ENCODE measurements at regions not wholly inside any gene's neighbourhood (a gene's known extent, or its start where the extent isn't known, plus 50 kb on each side); places are given as distances from the start of the nearest gene placed in this dataset.

DNA sequence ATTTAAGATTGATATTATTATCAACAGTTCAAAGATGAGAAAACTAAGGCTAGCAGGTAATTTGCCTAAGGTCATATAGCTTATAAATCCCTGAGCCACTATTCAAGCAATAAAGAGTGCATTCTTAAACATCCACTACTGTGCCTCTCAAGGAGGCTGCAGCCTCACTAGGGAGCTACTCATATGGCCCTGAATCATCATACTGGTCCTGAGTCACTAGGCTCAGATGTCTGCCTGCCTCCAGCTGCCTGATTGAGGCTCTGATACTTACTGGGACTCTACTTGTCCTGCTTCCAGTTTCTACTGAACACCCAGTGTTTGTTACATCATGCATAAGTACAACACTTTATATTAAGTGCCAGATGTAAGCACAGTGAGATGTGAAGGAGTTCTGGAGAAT lies 110.7 kb downstream of the AASDH start:
- TF ChIP-seq ZNF354B (CRISPR knock-in tag; IDR thresholded peaks at IDR 0.05) = no peak
- no peak for TF ChIP-seq POLR2AphosphoS5 (IDR thresholded peaks at IDR 0.05; ENCODE audit: low read depth, low read length)
- TF ChIP-seq, protein P1, sequence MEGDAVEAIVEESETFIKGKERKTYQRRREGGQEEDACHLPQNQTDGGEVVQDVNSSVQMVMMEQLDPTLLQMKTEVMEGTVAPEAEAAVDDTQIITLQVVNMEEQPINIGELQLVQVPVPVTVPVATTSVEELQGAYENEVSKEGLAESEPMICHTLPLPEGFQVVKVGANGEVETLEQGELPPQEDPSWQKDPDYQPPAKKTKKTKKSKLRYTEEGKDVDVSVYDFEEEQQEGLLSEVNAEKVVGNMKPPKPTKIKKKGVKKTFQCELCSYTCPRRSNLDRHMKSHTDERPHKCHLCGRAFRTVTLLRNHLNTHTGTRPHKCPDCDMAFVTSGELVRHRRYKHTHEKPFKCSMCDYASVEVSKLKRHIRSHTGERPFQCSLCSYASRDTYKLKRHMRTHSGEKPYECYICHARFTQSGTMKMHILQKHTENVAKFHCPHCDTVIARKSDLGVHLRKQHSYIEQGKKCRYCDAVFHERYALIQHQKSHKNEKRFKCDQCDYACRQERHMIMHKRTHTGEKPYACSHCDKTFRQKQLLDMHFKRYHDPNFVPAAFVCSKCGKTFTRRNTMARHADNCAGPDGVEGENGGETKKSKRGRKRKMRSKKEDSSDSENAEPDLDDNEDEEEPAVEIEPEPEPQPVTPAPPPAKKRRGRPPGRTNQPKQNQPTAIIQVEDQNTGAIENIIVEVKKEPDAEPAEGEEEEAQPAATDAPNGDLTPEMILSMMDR (CRISPR knock-in tag; IDR thresholded peaks at IDR 0.05) = no peak
- no peak for TF ChIP-seq EP300 (IDR thresholded peaks at IDR 0.05; ENCODE audit: low read depth in 2 of 2, low read length in 2 of 2)
- TF ChIP-seq EP300 (CRISPR knock-in tag; IDR thresholded peaks at IDR 0.05; ENCODE audit: borderline replicate concordance) = no peak
- no peak for TF ChIP-seq TOPORS (CRISPR knock-in tag; IDR thresholded peaks at IDR 0.05)
- TF ChIP-seq ZNF251 (CRISPR knock-in tag; IDR thresholded peaks at IDR 0.05) = no peak
- TF ChIP-seq ZNF431 (CRISPR knock-in tag; IDR thresholded peaks at IDR 0.05; ENCODE audit: borderline replicate concordance, low read depth) = no peak
- no peak for TF ChIP-seq ISX (CRISPR knock-in tag; conservative IDR thresholded peaks at IDR 0.05)
- no peak for TF ChIP-seq NFKB2 (CRISPR knock-in tag; IDR thresholded peaks at IDR 0.05; ENCODE audit: borderline replicate concordance)

Measured in HepG2 (cell line).